BJ (cell line): ENCODE measurements at regions not wholly inside any gene's neighbourhood (a gene's known extent, or its start where the extent isn't known, plus 50 kb on each side); places are given as distances from the start of the nearest gene placed in this dataset.

Experiments
- CTCF ChIA-PET: fragments of 350-600 bp; formaldehyde crosslinking; extraction: SDS; loops from one replicate; lab custom pipeline; 2021; ENCODE audit warnings: antibody characterized with exemption, inconsistent platforms; lab: Yijun Ruan, JAX
- POLR2A ChIA-PET: fragments of 300-600 bp; sonication (Branson Sonifier 250); formaldehyde crosslinking; extraction: SDS; loops from one replicate; lab custom pipeline; 2021; ENCODE audit warnings: antibody characterized with exemption; lab: Charles Lee
- DNase-seq: peaks from one replicate; pipeline ENCODE4 v3.0.0-alpha.2; 2011; ENCODE audit warnings: low read depth
- H3K27me3 ChIP-seq: 2 replicates; pipeline ENCODE4 v1.6.0; 2011; ENCODE audit warnings: low read length; ENCODE audit not compliant: control insufficient read depth, insufficient read depth
- H3K36me3 ChIP-seq: 2 replicates; pipeline ENCODE4 v1.5.1; 2011; ENCODE audit warnings: low read length; ENCODE audit not compliant: control insufficient read depth, insufficient read depth
- H3K4me3 ChIP-seq: 2 replicates; pipeline ENCODE4 v1.5.1; 2011; ENCODE audit warnings: low read depth, mild to moderate bottlenecking, control low read depth, low read length
- TF ChIP-seq, protein P1 (sequence below): IDR thresholded peaks from 2 replicates; pipeline ENCODE4 v1.5.1; 2011; ENCODE audit warnings: low read depth, mild to moderate bottlenecking, control low read depth, inconsistent platforms, low read length, moderate library complexity; ENCODE audit not compliant: insufficient read depth

- TF ChIP-seq, protein P1, sequence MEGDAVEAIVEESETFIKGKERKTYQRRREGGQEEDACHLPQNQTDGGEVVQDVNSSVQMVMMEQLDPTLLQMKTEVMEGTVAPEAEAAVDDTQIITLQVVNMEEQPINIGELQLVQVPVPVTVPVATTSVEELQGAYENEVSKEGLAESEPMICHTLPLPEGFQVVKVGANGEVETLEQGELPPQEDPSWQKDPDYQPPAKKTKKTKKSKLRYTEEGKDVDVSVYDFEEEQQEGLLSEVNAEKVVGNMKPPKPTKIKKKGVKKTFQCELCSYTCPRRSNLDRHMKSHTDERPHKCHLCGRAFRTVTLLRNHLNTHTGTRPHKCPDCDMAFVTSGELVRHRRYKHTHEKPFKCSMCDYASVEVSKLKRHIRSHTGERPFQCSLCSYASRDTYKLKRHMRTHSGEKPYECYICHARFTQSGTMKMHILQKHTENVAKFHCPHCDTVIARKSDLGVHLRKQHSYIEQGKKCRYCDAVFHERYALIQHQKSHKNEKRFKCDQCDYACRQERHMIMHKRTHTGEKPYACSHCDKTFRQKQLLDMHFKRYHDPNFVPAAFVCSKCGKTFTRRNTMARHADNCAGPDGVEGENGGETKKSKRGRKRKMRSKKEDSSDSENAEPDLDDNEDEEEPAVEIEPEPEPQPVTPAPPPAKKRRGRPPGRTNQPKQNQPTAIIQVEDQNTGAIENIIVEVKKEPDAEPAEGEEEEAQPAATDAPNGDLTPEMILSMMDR: no peak
- DNase-seq: no peak
- H3K36me3 ChIP-seq: no peaks in the 10 kb centered on the region
- no peak overlapping the region for H3K4me3 ChIP-seq
- no peaks in the 10 kb centered on the region; the same call in 1 of the 2 replicates for H3K27me3 ChIP-seq
- POLR2A ChIA-PET: no interaction called here
- CTCF ChIA-PET: no interaction called here
Observed at GRCh38 chr4:119834906-119835612, 206.5 kb upstream of the PDE5A start.

DNA sequence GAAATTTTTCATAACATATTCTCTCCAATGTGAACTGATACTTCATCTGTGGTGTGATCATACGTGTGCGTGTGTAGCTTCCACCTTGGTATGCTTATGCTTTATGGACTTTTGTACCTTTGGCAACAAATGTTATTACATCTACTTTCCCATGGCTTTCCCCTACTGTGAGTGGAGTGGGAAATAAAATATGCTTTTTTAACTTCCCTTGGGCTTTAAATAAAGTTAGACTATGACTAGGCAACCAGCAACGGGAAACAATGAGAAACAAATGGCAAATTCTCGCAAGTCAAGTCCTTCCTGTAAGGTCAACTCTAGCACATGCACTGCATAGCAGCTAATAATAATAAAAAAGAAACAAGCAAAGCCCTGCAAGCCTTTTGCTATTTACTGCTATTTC is 205.0 kb upstream of the PDE5A start:
- POLR2A ChIA-PET: interaction anchor here (0.6 kb wide), 1 partner anchor 205 kb away, joined by 4 read pairs; the partner anchor contains the start of gene PDE5A
- CTCF ChIA-PET: interaction anchor here (1.3 kb wide), 1 partner anchor 205 kb away, joined by 3 read pairs; the partner anchor contains the start of gene PDE5A
- H3K27me3 ChIP-seq: no peaks in the 10 kb centered on the region; the same call in 1 of the 2 replicates
- peak; percentile 37 for DNase-seq
- H3K36me3 ChIP-seq: no peaks in the 10 kb centered on the region
- TF ChIP-seq, protein P1: no peak
- no peak overlapping the region for H3K4me3 ChIP-seq

GRCh38 chr4:119832776-119833175 is 204.2 kb upstream of the PDE5A start:
- H3K4me3 ChIP-seq: no peak overlapping the region
- ChIA-PET CTCF (no interaction called here), POLR2A (no interaction called here)
- no peaks in the 10 kb centered on the region; the same call in 1 of the 2 replicates for H3K27me3 ChIP-seq
- TF ChIP-seq, protein P1: no peak
- no peaks in the 10 kb centered on the region for H3K36me3 ChIP-seq
- peak; percentile 41 for DNase-seq

DNA sequence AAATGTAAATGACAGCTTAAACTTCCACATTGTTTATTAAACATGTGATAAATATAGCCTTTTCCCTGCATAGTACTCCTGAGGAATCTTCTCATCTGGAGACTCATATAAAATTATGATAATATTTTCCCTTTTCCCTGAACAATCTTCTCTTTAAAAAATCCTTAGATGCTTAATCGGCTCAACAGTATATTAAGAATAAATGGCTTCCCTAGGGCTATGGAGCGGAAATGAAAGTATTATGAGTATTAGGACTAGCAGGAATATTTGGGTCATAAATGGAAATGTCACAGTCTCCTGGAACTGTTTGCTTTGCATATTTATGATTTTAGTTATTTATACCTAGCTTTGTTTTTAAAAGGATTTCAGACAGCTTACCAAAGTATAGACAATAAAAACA is 200.7 kb upstream of the PDE5A start:
- CTCF ChIA-PET: interaction anchor here (0.6 kb wide), 1 partner anchor 40 kb away, joined by 3 read pairs; no protein-coding TSS in a partner anchor
- H3K4me3 ChIP-seq: no peak overlapping the region
- TF ChIP-seq, protein P1: no peak
- POLR2A ChIA-PET: no interaction called here
- no peaks in the 10 kb centered on the region for H3K36me3 ChIP-seq
- H3K27me3 ChIP-seq: no peaks in the 10 kb centered on the region
- DNase-seq: no peak

DNA sequence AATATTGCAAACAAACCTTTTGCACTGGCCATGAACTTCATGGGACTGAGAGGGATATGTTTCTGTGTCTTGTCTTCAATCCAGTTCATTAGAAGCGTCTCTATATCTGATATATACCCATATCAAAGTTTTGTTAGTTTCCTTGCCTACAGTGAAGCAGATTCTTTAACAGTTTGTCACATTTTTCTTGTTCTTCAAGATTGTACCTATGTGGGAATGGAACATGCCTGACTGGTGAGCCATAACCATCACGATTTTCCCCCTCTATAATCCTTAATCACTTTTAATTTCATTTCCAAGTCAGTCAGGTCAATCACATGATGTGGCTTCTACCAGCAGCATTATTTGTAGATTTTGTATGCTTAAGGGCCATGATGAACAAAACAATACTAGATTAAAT is 197.1 kb upstream of the PDE5A start:
- TF ChIP-seq, protein P1: no peak
- ChIA-PET CTCF (no interaction called here), POLR2A (no interaction called here)
- Histone ChIP-seq H3K4me3 (no peak overlapping the region), H3K36me3 (no peaks in the 10 kb centered on the region), H3K27me3 (no peaks in the 10 kb centered on the region)
- DNase-seq: no peak
